Stomach (tissue), 8 donors: ENCODE measurements at regions not wholly inside any gene's neighbourhood (a gene's known extent, or its start where the extent isn't known, plus 50 kb on each side); places are given as distances from the start of the nearest gene placed in this dataset.

ENCODE experiments used
- DNase-seq, 2 donors: peaks; one replicate each; pipeline versions ENCODE4 v3.0.0 to v3.0.0-alpha.2; 2013 to 2019
- H3K27ac ChIP-seq, 5 donors: fragments of 200-600 bp in 4 of 5; sonication (generic) in 4 of 5; one replicate each; pipeline ENCODE4 v1.5.1; 2013 to 2019; ENCODE audit warnings: mild to moderate bottlenecking in 1 of 5, moderate library complexity in 1 of 5
- H3K27me3 ChIP-seq, 3 donors: fragments of 200-600 bp; sonication (generic); one replicate each; pipeline ENCODE4 v1.5.1; 2017 to 2019; ENCODE audit warnings: mixed run types in 1 of 3
- H3K36me3 ChIP-seq, 4 donors: fragments of 200-600 bp; sonication (generic); 1 replicate in 3 of 4; 2 replicates in 1 of 4; pipeline ENCODE4 v1.5.1; 2016 to 2019
- H3K4me1 ChIP-seq, 4 donors: fragments of 200-600 bp; sonication (generic); one replicate each; pipeline ENCODE4 v1.5.1; 2016 to 2019
- H3K4me3 ChIP-seq, 4 donors: fragments of 200-600 bp; sonication (generic) in 3 of 4; one replicate each; pipeline ENCODE4 v1.5.1; 2016 to 2019; ENCODE audit warnings: mild to moderate bottlenecking in 1 of 4
- H3K9me3 ChIP-seq, 4 donors: fragments of 200-600 bp; sonication (generic); one replicate each; pipeline ENCODE4 v1.5.1; 2016 to 2019
- EP300 ChIP-seq: sonication (generic); formaldehyde crosslinking; IDR thresholded peaks from one replicate; pipeline ENCODE4 v1.6.1; 2017; ENCODE audit warnings: antibody characterized with exemption
- POLR2A ChIP-seq, 4 donors: fragments of 450-650 bp; IDR thresholded peaks; one replicate each; pipeline ENCODE4 v1.6.1; 2016; ENCODE audit warnings: antibody characterized with exemption in 4 of 4, control low read depth in 2 of 4, mild to moderate bottlenecking in 1 of 4, moderate library complexity in 1 of 4
- POLR2AphosphoS5 ChIP-seq, 3 donors: sonication (generic); formaldehyde crosslinking; IDR thresholded peaks; one replicate each; pipeline ENCODE4 v1.6.1; 2016; ENCODE audit warnings: antibody characterized with exemption in 3 of 3
- WGBS, 5 donors: extraction: QIAGEN DNeasy Blood & Tissue Kit in 3 of 5; methylation state at CpG; one replicate each; pipeline versions ENCODE4 v1.1.5 to v1.1.7; 2013 to 2018; 5-methylcytosine and 5-hydroxymethylcytosine counted together
- intact Hi-C: fragments of 100-400 bp; cut with DNase I; formaldehyde crosslinking; loops from one replicate; pipeline ENCODE4 v1.15.1; 2023; ENCODE audit warnings: low total_unique reads
- TF ChIP-seq, protein P1 (sequence below), 7 experiments: fragments of 450-650 bp in 4 of 7; fragments of 200-600 bp in 3 of 7; sonication (generic) in 3 of 7; IDR thresholded peaks; one replicate each; pipeline ENCODE4 v1.5.1; 2016 to 2019; ENCODE audit warnings: antibody characterized with exemption in 7 of 7, control low read depth in 2 of 7, mild to moderate bottlenecking in 1 of 7
- donor health status: healthy with polysubstance abuse.
- donor health status: Bipolar disorder and iron deficiency.
- donor health status: healthy.

DNA sequence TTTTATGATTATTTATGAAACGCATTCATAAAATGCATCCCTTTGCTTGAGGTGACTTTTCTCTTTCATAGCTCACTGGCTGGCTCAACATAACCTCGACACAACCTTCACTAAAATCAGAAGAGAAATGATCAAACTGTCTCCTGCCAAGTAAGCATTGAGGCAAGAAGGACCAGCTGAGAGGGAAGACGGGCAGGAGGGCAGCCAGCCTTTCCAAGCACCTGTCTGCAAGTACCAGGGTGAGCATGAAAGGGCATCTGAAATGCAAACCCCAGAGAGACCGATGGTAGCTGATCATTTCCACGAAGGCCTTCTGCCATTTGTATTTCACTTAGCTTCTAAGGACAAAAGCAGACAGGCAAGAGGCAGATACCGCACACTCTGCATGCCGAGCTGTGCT, 52.1 kb upstream of the RPH3AL start:
- Histone ChIP-seq H3K4me1 (peaks cover 0 to 5% (median 4%) of the 10 kb centered on the region in 4 donors), H3K27me3 (no peaks in the 10 kb centered on the region), H3K36me3 (no peaks in the 10 kb centered on the region), H3K27ac (no peak overlapping the region), H3K4me3 (no peak overlapping the region), H3K9me3 (no peaks in the 10 kb centered on the region)
- DNase-seq: no peak
- intact Hi-C loops: no loop called here
- TF ChIP-seq EP300 (no peak), POLR2A (IDR thresholded peaks at IDR 0.05) (no peak), POLR2AphosphoS5 (IDR thresholded peaks at IDR 0.05) (no peak)
- TF ChIP-seq, protein P1, sequence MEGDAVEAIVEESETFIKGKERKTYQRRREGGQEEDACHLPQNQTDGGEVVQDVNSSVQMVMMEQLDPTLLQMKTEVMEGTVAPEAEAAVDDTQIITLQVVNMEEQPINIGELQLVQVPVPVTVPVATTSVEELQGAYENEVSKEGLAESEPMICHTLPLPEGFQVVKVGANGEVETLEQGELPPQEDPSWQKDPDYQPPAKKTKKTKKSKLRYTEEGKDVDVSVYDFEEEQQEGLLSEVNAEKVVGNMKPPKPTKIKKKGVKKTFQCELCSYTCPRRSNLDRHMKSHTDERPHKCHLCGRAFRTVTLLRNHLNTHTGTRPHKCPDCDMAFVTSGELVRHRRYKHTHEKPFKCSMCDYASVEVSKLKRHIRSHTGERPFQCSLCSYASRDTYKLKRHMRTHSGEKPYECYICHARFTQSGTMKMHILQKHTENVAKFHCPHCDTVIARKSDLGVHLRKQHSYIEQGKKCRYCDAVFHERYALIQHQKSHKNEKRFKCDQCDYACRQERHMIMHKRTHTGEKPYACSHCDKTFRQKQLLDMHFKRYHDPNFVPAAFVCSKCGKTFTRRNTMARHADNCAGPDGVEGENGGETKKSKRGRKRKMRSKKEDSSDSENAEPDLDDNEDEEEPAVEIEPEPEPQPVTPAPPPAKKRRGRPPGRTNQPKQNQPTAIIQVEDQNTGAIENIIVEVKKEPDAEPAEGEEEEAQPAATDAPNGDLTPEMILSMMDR (IDR thresholded peaks at IDR 0.05): no peak
- WGBS, 5 donors: 79 to 83% (median 82%) methylated on average over 6 to 7 of the region's 7 CpGs
